ENCODE measurements at regions not wholly inside any gene's neighbourhood (a gene's known extent, or its start where the extent isn't known, plus 50 kb on each side); places are given as distances from the start of the nearest gene placed in this dataset.

DNA sequence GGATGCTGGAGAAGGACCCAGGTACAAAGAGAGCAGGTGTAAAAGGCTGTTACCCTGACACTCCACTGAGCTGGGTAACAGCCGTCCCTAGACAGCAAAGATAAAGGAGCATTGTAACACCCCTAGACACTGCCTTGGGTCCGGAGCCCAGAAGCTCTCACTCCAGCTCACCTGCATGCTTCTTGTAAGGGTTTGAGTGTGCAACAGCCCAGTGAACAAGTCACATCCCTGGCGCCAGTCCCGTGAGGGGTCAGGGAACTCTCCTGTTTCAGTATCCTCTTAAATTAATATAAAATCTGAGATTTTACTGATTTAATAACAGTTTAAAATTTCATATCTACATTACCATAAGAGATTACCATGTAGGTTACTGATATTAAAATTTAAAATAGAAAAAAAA, 124.8 kb upstream of the LMO3 start:
- Histone ChIP-seq H3K4me1 (ENCODE audit: insufficient read depth, low read length, poor library complexity, severe bottlenecking) (no peaks in the 10 kb centered on the region), H3K9me2 (replicated peaks; ENCODE audit: low read depth, low read length) (no peaks in the 10 kb centered on the region), H3K27me3 (ENCODE audit: insufficient read depth, low read length, poor library complexity, severe bottlenecking) (no peaks in the 10 kb centered on the region), H3K4me2 (ENCODE audit: low read depth, low read length, poor library complexity, severe bottlenecking) (no peak overlapping the region), H3F3A (ENCODE audit: low read depth) (no peaks in the 10 kb centered on the region), H3K9me3 (ENCODE audit: insufficient read depth, low read depth, low read length) (peaks cover 4% of the 10 kb centered on the region; the same call in 1 of the 2 replicates), H3K9ac (ENCODE audit: low read depth, low read length, poor library complexity, severe bottlenecking) (no peak overlapping the region), H3K4me3 (ENCODE audit: low read length, poor library complexity, severe bottlenecking) (no peak overlapping the region), H3K79me2 (ENCODE audit: insufficient read depth, low read length) (no peaks in the 10 kb centered on the region), H2AFZ (ENCODE audit: low read length) (no peak overlapping the region), H4K20me1 (ENCODE audit: insufficient read depth, low read length, poor library complexity, severe bottlenecking) (no peaks in the 10 kb centered on the region), H3K36me3 (ENCODE audit: insufficient read depth, low read length) (no peaks in the 10 kb centered on the region)
- TF ChIP-seq, protein P1, sequence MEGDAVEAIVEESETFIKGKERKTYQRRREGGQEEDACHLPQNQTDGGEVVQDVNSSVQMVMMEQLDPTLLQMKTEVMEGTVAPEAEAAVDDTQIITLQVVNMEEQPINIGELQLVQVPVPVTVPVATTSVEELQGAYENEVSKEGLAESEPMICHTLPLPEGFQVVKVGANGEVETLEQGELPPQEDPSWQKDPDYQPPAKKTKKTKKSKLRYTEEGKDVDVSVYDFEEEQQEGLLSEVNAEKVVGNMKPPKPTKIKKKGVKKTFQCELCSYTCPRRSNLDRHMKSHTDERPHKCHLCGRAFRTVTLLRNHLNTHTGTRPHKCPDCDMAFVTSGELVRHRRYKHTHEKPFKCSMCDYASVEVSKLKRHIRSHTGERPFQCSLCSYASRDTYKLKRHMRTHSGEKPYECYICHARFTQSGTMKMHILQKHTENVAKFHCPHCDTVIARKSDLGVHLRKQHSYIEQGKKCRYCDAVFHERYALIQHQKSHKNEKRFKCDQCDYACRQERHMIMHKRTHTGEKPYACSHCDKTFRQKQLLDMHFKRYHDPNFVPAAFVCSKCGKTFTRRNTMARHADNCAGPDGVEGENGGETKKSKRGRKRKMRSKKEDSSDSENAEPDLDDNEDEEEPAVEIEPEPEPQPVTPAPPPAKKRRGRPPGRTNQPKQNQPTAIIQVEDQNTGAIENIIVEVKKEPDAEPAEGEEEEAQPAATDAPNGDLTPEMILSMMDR (conservative IDR thresholded peaks at IDR 0.05; ENCODE audit: low read length), result no peak
- TF ChIP-seq EZH2phosphoT487 (IDR thresholded peaks at IDR 0.05; ENCODE audit: borderline replicate concordance), result no peak

DNA sequence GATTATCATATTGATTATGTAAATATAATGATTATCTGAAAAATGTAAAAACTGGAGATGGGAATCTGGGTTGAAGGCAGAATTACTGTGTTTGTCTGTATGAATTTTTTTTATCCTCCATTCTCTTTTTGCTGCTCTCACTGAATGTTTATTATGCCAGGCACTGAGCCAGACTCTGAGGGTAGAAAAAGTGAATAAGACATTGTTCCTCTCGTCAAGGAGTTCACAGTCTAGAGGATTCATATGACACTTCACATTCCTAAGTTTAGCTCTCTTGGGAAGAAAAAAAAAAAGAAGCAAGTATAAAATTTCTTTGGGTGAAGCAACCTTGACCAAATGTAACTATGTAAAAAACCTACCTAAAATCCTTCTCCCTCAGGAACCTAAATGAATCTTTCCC, 120.9 kb upstream of the LMO3 start:
- Histone ChIP-seq H3K9ac (ENCODE audit: low read depth, low read length, poor library complexity, severe bottlenecking) (no peak overlapping the region), H3K9me3 (ENCODE audit: insufficient read depth, low read depth, low read length) (peaks cover 2% of the 10 kb centered on the region; the same call in 1 of the 2 replicates), H3K79me2 (ENCODE audit: insufficient read depth, low read length) (no peaks in the 10 kb centered on the region), H2AFZ (ENCODE audit: low read length) (no peak overlapping the region), H3K4me3 (ENCODE audit: low read length, poor library complexity, severe bottlenecking) (no peak overlapping the region), H3K4me1 (ENCODE audit: insufficient read depth, low read length, poor library complexity, severe bottlenecking) (no peaks in the 10 kb centered on the region), H4K20me1 (ENCODE audit: insufficient read depth, low read length, poor library complexity, severe bottlenecking) (no peaks in the 10 kb centered on the region), H3K27me3 (ENCODE audit: insufficient read depth, low read length, poor library complexity, severe bottlenecking) (no peaks in the 10 kb centered on the region), H3K4me2 (ENCODE audit: low read depth, low read length, poor library complexity, severe bottlenecking) (no peak overlapping the region), H3K36me3 (ENCODE audit: insufficient read depth, low read length) (no peaks in the 10 kb centered on the region), H3K9me2 (replicated peaks; ENCODE audit: low read depth, low read length) (no peaks in the 10 kb centered on the region), H3F3A (ENCODE audit: low read depth) (no peaks in the 10 kb centered on the region)
- no peak for TF ChIP-seq EZH2phosphoT487 (IDR thresholded peaks at IDR 0.05; ENCODE audit: borderline replicate concordance)
- TF ChIP-seq, protein P1 (conservative IDR thresholded peaks at IDR 0.05; ENCODE audit: low read length), result no peak

DNA sequence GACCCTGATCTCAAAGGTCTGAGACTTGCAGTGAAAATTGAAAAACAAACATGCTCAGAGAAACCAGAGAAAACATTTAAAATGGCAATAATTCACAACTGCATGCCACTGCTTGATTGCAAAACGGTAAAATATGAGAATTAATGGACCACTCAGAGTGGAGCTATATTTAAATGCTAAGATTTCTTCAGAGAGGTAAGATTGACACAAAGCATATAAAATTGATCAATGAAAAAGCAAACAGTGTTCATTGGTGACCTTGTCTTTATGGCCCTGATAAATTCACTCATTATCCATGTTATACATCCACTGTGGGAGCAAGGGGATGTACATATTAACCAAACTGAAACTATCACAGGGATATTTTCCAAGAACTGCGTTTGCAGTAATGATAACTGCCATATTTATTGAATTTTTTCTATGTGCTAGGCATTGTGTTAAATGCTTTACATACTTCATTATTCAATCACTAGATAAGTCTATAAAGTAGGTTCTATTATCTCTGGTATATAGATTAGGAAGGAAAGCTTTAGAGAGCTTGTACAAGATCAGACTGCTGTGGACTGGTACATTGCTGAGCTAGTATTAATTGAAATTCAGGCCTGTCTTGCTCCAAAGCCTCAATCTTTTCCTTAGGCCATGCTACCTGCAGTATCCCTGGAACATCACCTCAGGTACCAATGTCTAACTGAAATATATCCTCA, 113.9 kb upstream of the LMO3 start:
- H3K9me3 ChIP-seq (ENCODE audit: insufficient read depth, low read depth, low read length), result no peaks in the 10 kb centered on the region
- H3K36me3 ChIP-seq (ENCODE audit: insufficient read depth, low read length), result no peaks in the 10 kb centered on the region
- no peak overlapping the region for H2AFZ ChIP-seq (ENCODE audit: low read length)
- no peaks in the 10 kb centered on the region for H3K79me2 ChIP-seq (ENCODE audit: insufficient read depth, low read length)
- H3K9me2 ChIP-seq (replicated peaks; ENCODE audit: low read depth, low read length), result no peaks in the 10 kb centered on the region
- no peaks in the 10 kb centered on the region for H3K27me3 ChIP-seq (ENCODE audit: insufficient read depth, low read length, poor library complexity, severe bottlenecking)
- no peak overlapping the region for H3K9ac ChIP-seq (ENCODE audit: low read depth, low read length, poor library complexity, severe bottlenecking)
- TF ChIP-seq, protein P1 (conservative IDR thresholded peaks at IDR 0.05; ENCODE audit: low read length), result no peak
- no peak for TF ChIP-seq EZH2phosphoT487 (IDR thresholded peaks at IDR 0.05; ENCODE audit: borderline replicate concordance)
- H3F3A ChIP-seq (ENCODE audit: low read depth), result no peaks in the 10 kb centered on the region
- H3K4me3 ChIP-seq (ENCODE audit: low read length, poor library complexity, severe bottlenecking), result no peak overlapping the region
- H4K20me1 ChIP-seq (ENCODE audit: insufficient read depth, low read length, poor library complexity, severe bottlenecking), result no peaks in the 10 kb centered on the region
- no peak overlapping the region for H3K4me2 ChIP-seq (ENCODE audit: low read depth, low read length, poor library complexity, severe bottlenecking)
- H3K4me1 ChIP-seq (ENCODE audit: insufficient read depth, low read length, poor library complexity, severe bottlenecking), result no peaks in the 10 kb centered on the region
